Fibroblast of pulmonary artery (primary cell): ENCODE measurements at regions not wholly inside any gene's neighbourhood (a gene's known extent, or its start where the extent isn't known, plus 50 kb on each side); places are given as distances from the start of the nearest gene placed in this dataset.
"Not testable (repeated sequence)": the region's sequence is repeated elsewhere in the genome, so short reads cannot be mapped to it uniquely, and the experiment has no call there.

Experiments
- DNase-seq: peaks from one replicate; pipeline ENCODE4 v3.0.0-alpha.2; 2010; ENCODE audit warnings: low read depth
- H3K4me3 ChIP-seq: replicated peaks from 2 replicates; pipeline ENCODE4 v1.5.1; 2011; ENCODE audit warnings: low read depth, mild to moderate bottlenecking, control low read depth, low read length, moderate library complexity

DNA sequence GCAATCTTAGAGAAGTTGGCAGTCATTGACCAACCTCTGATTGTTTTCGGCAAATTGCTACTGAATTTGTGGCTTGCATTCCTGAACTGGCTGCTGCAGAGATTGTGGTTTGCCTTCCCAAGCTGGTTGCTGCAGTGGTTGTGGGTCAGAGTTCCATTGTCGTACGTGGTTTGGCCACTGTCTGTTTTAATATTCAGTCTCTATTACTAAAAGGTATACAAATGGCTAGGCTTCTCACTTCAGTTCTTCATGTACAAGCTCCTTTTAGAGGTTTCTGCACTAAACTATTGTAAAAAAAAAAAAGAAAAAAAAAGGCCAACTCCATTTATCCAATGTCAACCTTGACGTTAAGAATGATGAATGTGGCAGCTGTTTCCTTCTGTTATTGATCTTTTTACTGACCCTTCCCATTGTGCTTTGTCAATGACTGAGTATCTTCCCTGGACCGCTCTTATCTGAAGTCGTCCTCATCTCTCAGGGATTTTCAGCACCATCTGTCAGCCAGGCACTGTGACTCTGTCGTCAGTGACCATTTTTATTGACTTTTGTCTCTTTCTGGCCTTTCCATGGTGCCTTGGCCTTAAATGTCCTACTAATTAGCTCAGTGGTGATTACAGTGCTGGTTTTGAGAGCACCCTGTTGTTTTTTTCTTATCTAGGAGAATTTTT, 140.6 kb upstream of the ZNF658 start:
- not testable (repeated sequence) for DNase-seq, H3K4me3 ChIP-seq

GRCh38 chr9:66764799-66765493, 135.6 kb upstream of the ZNF658 start:
- not testable (repeated sequence) for DNase-seq, H3K4me3 ChIP-seq

DNA sequence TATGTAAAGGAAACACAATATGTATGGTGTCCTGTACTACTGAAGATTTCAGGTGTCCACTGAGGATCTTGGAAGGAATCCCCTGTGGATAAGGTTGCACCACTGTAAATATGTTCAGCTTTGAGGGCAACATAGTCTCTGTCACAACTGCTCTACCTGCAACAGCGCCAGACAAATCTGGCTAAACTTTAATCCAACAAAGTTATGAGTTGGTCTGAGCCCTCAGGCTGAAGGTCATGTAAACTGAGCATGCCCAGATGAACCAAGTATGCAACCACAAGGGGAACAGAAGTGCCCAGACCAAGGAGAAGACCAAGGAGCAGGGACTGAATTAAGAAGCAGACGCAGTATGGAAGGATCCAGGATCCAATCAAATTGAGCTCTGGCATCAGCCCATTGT, 135.0 kb upstream of the ZNF658 start:
- not testable (repeated sequence) for DNase-seq

GRCh38 chr9:66771504-66771903, 129.0 kb upstream of the ZNF658 start:
- DNase-seq: not testable (repeated sequence)

More for the DNA sequence above, 135.0 kb upstream of the ZNF658 start:
- not testable (repeated sequence) for H3K4me3 ChIP-seq

GRCh38 chr9:66774618-66775017, 125.9 kb upstream of the ZNF658 start:
- not testable (repeated sequence) for DNase-seq, H3K4me3 ChIP-seq

More at GRCh38 chr9:66771504-66771903, 129.0 kb upstream of the ZNF658 start:
- H3K4me3 ChIP-seq: not testable (repeated sequence)

GRCh38 chr9:66779944-66780661, 120.4 kb upstream of the ZNF658 start:
- DNase-seq, H3K4me3 ChIP-seq: not testable (repeated sequence)

GRCh38 chr9:66781240-66781639, 119.3 kb upstream of the ZNF658 start:
- H3K4me3 ChIP-seq, DNase-seq: not testable (repeated sequence)

GRCh38 chr9:66782010-66782409, 118.5 kb upstream of the ZNF658 start:
- DNase-seq, H3K4me3 ChIP-seq: not testable (repeated sequence)

DNA sequence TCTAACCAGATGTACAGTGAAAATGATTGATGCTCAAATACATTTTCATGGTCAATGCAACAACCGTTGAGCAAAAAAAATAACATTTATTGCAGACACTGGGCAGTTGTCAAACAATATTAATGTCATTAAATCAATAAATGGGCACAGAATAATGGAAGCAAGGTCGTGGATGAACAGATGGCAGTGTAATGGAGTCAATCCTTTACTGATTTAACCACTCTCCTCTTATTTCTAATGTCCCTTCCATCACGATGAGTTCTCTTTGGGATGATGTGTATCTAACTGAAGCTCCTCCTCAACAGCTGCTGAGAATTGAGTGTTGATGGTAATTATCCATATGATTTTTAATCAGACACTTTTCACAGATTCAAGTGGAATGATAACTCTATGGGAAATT, 114.9 kb upstream of the ZNF658 start:
- not testable (repeated sequence) for H3K4me3 ChIP-seq, DNase-seq

DNA sequence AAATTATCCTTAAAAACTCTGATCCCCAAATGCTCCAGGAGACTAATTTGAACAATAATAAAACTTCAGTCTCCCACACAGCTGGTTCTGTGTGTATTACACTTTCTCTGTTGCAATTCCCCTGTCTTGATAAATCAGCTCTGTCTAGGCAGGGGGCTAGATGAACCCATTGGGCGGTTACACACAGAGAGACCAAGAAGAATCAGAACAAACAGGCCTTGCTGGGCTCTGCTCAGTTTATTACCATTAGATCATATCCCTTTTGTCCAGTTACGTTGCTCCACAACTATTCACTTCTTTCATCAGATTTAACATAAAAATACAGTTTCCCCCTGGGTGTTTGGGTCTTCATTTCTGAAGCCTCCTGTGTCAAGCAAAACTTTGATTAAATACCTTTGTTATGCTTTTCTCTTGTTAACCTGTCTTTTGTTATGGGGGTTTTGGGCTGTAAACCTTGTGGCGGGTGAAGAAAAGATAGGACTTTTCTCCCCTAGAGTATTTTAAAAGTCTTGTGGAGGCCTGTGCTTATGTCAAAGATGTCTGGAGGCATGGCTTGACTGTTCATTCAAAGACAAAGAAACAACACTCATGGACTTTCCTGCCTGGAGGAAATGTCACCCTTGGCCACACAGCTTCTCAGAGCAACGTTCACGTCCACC, 109.3 kb upstream of the ZNF658 start:
- not testable (repeated sequence) for DNase-seq, H3K4me3 ChIP-seq

- H3K4me3 ChIP-seq, DNase-seq: not testable (repeated sequence)
These were observed 105.8 kb upstream of the ZNF658 start for GRCh38 chr9:66794769-66795168.

- not testable (repeated sequence) for H3K4me3 ChIP-seq, DNase-seq
These were observed 104.6 kb upstream of the ZNF658 start for GRCh38 chr9:66795723-66796503.

GRCh38 chr9:66797905-66798616, 102.5 kb upstream of the ZNF658 start:
- not testable (repeated sequence) for H3K4me3 ChIP-seq, DNase-seq

DNA sequence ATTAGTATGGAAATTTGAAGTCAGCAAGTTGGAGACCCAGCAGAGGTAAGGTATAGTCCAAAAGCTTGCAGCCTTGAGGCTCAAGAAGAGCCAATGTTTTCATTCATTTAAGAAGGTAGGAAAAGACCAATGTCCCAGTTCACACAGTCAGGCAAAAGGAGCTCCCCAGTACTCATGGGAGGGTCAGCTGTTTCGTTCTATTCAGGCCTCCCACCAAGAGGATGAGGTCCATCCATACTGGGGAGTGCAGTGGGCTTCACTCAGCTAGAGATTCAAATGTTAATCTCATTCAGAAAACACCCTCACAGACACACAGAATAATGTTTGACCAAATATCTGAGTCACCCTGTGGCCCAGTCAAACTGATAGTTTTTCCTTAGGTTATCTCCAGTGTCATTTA, 96.9 kb upstream of the ZNF658 start:
- DNase-seq, H3K4me3 ChIP-seq: not testable (repeated sequence)

DNA sequence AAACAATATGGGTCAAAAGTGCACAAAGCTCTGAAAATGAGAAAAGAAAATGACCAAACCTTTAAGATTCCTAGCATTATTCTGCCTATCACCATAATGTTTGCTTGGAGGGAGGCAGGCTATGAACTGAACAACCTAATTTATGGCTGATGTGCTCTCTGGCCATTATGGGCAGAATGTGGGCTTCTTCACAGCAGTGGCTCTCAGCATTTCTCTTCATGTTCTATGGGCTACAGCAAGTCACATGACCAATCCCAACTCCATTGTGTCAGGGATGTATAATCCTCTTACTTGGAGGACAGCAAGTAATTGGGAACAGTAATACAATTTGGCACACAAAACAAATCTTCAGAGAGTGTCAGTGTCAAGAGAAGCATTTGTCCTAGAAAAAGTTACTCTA, 90.3 kb upstream of the ZNF658 start:
- DNase-seq: not testable (repeated sequence)

GRCh38 chr9:66812367-66812766, 88.2 kb upstream of the ZNF658 start:
- not testable (repeated sequence) for DNase-seq, H3K4me3 ChIP-seq

More for the DNA sequence above, 90.3 kb upstream of the ZNF658 start:
- H3K4me3 ChIP-seq: not testable (repeated sequence)

GRCh38 chr9:66812967-66813366, 87.6 kb upstream of the ZNF658 start:
- not testable (repeated sequence) for H3K4me3 ChIP-seq, DNase-seq

DNA sequence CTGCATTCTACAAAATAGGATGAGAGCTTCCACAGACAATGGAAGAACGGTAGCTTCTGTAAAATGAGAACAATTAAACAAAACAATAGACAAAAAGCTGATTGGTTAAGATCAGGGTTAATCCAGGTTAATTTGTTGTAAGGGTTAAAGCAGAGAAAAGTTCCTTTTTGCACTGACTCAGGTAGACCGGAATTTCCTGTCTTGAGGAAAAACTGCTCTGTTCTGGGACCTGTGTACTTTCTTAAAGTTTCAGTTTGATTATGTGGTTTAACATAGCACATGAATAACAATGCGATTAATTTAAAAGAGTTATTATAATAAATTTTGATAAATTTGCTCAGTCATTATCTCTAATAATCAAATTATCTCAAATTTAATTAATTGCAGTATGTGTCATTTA, 86.5 kb upstream of the ZNF658 start:
- not testable (repeated sequence) for DNase-seq

More for the DNA sequence above, 86.5 kb upstream of the ZNF658 start:
- H3K4me3 ChIP-seq: not testable (repeated sequence)
